Osteoblast (primary cell): ENCODE measurements at regions not wholly inside any gene's neighbourhood (a gene's known extent, or its start where the extent isn't known, plus 50 kb on each side); places are given as distances from the start of the nearest gene placed in this dataset.
A peak's percentile ranks its signal among the peaks of the same experiment; 100 is the strongest.
"Not testable (repeated sequence)": the region's sequence is repeated elsewhere in the genome, so short reads cannot be mapped to it uniquely, and the experiment has no call there.

Source experiments
- DNase-seq: peaks from one replicate; pipeline ENCODE4 v3.0.0; 2011; ENCODE audit warnings: low spot score, mixed read lengths; ENCODE audit not compliant: insufficient read length; ENCODE audit errors: missing footprints
- H2AFZ ChIP-seq: 2 replicates; pipeline ENCODE4 v1.6.0; 2011; ENCODE audit warnings: mild to moderate bottlenecking, low read length
- H3K27ac ChIP-seq: 2 replicates; pipeline ENCODE4 v1.5.1; 2011; ENCODE audit warnings: mild to moderate bottlenecking, low read depth, low read length, moderate library complexity
- H3K27me3 ChIP-seq: 2 replicates; pipeline ENCODE4 v1.6.0; 2012; ENCODE audit warnings: mild to moderate bottlenecking, control low read depth, inconsistent platforms, low read length, moderate library complexity; ENCODE audit not compliant: insufficient read depth
- H3K36me3 ChIP-seq: 2 replicates; pipeline ENCODE4 v1.5.1; 2011; ENCODE audit warnings: mild to moderate bottlenecking, low read length, control low read depth, moderate library complexity; ENCODE audit not compliant: insufficient read depth
- H3K4me1 ChIP-seq: 2 replicates; pipeline ENCODE4 v1.5.1; 2011; ENCODE audit warnings: mild to moderate bottlenecking, low read length, control low read depth, moderate library complexity; ENCODE audit not compliant: insufficient read depth
- H3K4me2 ChIP-seq: 2 replicates; pipeline ENCODE4 v1.6.0; 2011; ENCODE audit warnings: mild to moderate bottlenecking, low read length; ENCODE audit not compliant: insufficient read depth
- H3K4me3 ChIP-seq: fragments of 200-600 bp; sonication (generic); 3 replicates; pipeline ENCODE4 v1.5.1; 2012; ENCODE audit warnings: mild to moderate bottlenecking, low read length, inconsistent platforms; ENCODE audit not compliant: insufficient read depth
- H3K79me2 ChIP-seq: 2 replicates; pipeline ENCODE4 v1.6.0; 2012; ENCODE audit warnings: mild to moderate bottlenecking, low read length, control low read depth, inconsistent platforms; ENCODE audit not compliant: insufficient read depth
- H3K9me3 ChIP-seq: 2 replicates; pipeline ENCODE4 v1.5.1; 2011; ENCODE audit warnings: low read depth, low read length, control low read depth
- H4K20me1 ChIP-seq: 2 replicates; pipeline ENCODE4 v1.6.0; 2012; ENCODE audit warnings: mild to moderate bottlenecking, low read length, control low read depth; ENCODE audit not compliant: insufficient read depth
- TF ChIP-seq, protein P1 (sequence below): IDR thresholded peaks from 2 replicates; pipeline ENCODE4 v1.5.1; 2011; ENCODE audit warnings: mild to moderate bottlenecking, low read depth, low read length, moderate library complexity; ENCODE audit errors: extremely low read depth

DNA sequence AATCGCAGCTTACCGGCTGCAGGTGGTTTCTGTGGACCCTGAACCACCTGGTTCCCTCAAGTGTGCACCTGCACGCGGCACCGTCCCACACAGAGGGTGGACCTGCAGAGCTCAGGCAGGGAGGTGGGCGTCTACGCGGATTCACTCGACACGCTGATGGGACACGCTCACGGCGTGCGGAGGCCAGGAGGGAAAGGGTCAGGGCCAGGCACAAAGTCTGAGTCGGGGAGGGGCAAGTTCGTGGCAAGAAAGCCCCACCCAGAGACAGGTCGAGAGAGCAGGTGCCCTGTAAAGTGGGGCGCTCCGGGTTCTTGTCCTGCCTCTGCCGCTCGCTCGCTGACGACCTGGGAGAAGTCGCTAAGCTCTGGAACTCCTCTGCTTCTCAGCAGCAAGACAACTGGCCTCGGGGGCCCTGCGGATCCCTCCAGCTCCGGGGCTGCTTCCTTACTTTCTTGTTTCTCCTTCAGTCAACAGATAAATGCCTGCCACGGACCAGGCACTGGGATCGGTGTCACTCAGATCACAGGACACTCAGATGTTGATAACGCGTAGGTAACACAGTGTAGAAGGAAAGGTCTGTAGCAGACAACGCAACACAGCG lies 72.4 kb upstream of the NUP50 start:
- Histone ChIP-seq H3K9me3 (no peaks in the 10 kb centered on the region), H3K27ac (no peak overlapping the region), H2AFZ (no peak overlapping the region), H3K4me3 (no peak overlapping the region), H3K4me2 (no peak overlapping the region), H3K4me1 (peaks cover 5% of the 10 kb centered on the region), H3K27me3 (peaks cover 7% of the 10 kb centered on the region), H3K36me3 (no peaks in the 10 kb centered on the region), H4K20me1 (no peaks in the 10 kb centered on the region), H3K79me2 (no peaks in the 10 kb centered on the region)
- DNase-seq = peak; percentile 73
- TF ChIP-seq, protein P1, sequence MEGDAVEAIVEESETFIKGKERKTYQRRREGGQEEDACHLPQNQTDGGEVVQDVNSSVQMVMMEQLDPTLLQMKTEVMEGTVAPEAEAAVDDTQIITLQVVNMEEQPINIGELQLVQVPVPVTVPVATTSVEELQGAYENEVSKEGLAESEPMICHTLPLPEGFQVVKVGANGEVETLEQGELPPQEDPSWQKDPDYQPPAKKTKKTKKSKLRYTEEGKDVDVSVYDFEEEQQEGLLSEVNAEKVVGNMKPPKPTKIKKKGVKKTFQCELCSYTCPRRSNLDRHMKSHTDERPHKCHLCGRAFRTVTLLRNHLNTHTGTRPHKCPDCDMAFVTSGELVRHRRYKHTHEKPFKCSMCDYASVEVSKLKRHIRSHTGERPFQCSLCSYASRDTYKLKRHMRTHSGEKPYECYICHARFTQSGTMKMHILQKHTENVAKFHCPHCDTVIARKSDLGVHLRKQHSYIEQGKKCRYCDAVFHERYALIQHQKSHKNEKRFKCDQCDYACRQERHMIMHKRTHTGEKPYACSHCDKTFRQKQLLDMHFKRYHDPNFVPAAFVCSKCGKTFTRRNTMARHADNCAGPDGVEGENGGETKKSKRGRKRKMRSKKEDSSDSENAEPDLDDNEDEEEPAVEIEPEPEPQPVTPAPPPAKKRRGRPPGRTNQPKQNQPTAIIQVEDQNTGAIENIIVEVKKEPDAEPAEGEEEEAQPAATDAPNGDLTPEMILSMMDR = no peak

DNA sequence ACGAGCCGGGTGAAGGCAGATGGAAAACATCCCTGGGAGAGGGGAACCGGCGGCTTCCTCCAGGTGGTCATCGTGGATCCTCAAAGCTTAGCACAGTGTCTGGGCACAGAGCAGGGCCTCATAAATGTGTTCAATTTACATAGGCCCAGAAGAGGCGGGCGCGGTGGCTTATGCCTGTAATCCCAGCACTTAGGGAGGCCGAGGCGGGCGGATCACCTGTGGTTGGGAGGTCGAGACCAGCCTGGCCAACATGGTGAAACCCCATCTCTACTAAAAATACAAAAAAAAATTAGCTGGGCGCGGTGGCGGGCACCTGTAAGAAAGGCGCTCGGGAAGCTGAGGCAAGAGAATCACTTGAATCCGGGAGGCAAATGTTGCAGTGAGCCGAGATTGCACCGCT lies 71.8 kb upstream of the NUP50 start:
- H3K9me3 ChIP-seq, DNase-seq, H3K4me3 ChIP-seq, H2AFZ ChIP-seq, H3K79me2 ChIP-seq, H3K4me2 ChIP-seq, H3K27ac ChIP-seq, H4K20me1 ChIP-seq, H3K4me1 ChIP-seq, H3K36me3 ChIP-seq: not testable (repeated sequence)
- H3K27me3 ChIP-seq = peaks cover 12% of the 10 kb centered on the region

DNA sequence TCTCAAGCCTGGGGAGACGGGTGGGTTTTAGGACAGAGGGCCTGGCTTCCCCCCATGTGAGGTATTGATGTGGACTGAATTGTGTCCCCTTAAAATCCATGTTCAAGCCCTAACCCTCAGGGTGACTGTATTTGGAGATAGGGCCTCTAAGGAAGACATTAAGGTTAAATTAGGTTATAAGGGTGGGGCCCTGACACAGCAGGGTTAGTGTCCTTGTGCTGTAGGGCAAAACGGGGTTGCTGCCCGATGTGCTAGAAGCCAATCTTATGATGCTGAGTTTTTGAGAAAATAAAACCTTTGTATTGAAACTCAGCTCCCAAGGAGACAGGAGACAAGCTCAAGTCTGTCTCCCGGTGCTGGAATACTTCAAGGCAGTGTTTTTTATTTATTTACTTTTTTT lies 71.1 kb upstream of the NUP50 start:
- no peak overlapping the region for H2AFZ ChIP-seq

DNA sequence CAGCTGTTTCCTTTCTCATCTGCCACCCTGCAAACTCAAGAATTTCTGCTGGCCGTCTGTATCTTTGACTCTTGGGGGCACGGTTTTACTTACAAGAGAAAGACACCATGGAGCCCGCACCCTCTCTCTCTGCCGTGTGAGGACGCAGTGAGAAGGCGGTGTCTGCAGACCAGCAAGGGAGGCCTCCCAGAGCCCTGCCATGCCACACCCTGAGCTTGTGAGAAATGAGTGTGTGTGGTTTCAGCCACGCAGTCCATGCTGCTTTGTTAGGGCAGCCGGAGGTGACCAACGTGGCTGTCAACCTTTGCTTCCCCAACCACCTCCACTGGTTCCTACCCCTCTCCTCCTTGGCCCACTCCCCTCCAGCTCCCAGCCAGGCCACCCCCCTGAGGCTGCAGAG lies 70.1 kb upstream of the NUP50 start:
- TF ChIP-seq, protein P1 = no peak
- peak; percentile 18 for DNase-seq

More for the DNA sequence above, 71.1 kb upstream of the NUP50 start:
- Histone ChIP-seq H3K79me2 (no peaks in the 10 kb centered on the region), H3K27ac (no peak overlapping the region), H4K20me1 (no peaks in the 10 kb centered on the region), H3K4me2 (no peak overlapping the region), H3K4me1 (peaks cover 5% of the 10 kb centered on the region), H3K9me3 (no peaks in the 10 kb centered on the region), H3K27me3 (peaks cover 19% of the 10 kb centered on the region), H3K36me3 (no peaks in the 10 kb centered on the region), H3K4me3 (no peak overlapping the region)
- TF ChIP-seq, protein P1 = no peak
- peak; percentile 73 for DNase-seq

More for the DNA sequence above, 70.1 kb upstream of the NUP50 start:
- H3K4me2 ChIP-seq = no peak overlapping the region
- peaks cover 5% of the 10 kb centered on the region for H3K4me1 ChIP-seq
- H3K79me2 ChIP-seq = no peaks in the 10 kb centered on the region
- no peak overlapping the region for H2AFZ ChIP-seq
- H3K27ac ChIP-seq = no peak overlapping the region
- H4K20me1 ChIP-seq = no peaks in the 10 kb centered on the region
- H3K27me3 ChIP-seq = peaks cover 22% of the 10 kb centered on the region
- no peaks in the 10 kb centered on the region for H3K9me3 ChIP-seq
- no peak overlapping the region for H3K4me3 ChIP-seq
- H3K36me3 ChIP-seq = no peaks in the 10 kb centered on the region
